ENCODE measurements at regions not wholly inside any gene's neighbourhood (a gene's known extent, or its start where the extent isn't known, plus 50 kb on each side); places are given as distances from the start of the nearest gene placed in this dataset.

DNA sequence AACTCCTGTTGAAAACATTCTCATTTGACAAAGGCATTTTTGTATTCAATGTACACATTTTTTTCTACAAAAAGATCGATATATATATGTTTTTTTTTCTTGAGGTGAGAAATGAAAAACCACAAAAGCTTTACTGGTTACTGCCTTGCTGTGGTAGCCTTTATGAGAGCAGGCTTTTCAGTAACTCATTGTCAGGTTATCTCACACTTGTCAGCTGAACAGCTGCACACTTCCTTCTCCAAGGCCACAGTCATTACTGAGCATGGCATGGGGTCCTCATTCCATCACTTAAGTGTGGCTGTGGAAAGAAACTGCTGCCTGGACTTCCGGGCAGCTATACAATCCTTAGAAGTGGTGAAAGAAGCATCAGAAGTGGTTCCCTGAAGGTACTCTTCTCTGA is 169.3 kb upstream of the ZP4 start:
- in situ Hi-C loops (cut with MboI; ENCODE audit: low sequenced_read_pairs, unreplicated experiment), result no loop called here
- DNase-seq (ENCODE audit: low spot score), result no peak
- TF ChIP-seq, protein P1, sequence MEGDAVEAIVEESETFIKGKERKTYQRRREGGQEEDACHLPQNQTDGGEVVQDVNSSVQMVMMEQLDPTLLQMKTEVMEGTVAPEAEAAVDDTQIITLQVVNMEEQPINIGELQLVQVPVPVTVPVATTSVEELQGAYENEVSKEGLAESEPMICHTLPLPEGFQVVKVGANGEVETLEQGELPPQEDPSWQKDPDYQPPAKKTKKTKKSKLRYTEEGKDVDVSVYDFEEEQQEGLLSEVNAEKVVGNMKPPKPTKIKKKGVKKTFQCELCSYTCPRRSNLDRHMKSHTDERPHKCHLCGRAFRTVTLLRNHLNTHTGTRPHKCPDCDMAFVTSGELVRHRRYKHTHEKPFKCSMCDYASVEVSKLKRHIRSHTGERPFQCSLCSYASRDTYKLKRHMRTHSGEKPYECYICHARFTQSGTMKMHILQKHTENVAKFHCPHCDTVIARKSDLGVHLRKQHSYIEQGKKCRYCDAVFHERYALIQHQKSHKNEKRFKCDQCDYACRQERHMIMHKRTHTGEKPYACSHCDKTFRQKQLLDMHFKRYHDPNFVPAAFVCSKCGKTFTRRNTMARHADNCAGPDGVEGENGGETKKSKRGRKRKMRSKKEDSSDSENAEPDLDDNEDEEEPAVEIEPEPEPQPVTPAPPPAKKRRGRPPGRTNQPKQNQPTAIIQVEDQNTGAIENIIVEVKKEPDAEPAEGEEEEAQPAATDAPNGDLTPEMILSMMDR (IDR thresholded peaks at IDR 0.05; ENCODE audit: borderline replicate concordance, control extremely low read depth, extremely low read depth, insufficient read depth, missing control alignments), result no peak

DNA sequence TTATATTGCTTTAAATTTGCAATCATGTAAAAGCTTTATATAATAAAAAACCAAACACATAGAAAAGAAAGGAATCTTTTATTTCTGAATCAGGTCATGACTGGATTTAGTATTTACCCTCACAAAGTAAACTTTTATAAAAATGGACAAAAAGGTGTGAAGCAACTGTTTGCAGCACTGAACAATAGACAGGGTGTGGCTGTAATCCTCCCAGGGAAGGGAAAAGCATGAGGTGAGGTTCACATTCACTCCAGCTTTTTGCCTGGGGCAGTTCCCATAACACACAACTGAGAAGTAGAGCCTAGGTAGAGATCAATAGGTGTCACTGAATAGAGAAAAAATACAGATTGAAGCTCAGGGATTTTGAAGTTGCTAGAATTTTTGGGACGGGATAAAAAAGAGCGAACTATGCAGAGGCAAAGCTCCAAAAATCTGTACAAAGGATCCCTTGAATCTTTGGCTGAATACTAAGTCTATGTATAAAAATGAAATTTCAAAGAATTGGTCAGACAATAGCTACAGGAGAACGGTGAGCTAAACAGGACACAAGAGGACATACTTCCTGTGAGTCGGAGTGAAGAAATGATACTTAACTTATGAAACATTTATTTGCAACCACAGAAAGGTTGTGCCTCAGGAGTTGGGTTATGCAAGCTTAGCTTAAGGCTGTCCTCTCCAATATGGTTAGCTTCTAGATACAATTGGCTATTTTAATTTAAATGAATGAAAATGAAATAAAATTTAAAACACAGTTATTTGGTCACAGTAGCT is 162.0 kb upstream of the ZP4 start:
- DNase-seq (ENCODE audit: low spot score), result no peak
- TF ChIP-seq, protein P1 (IDR thresholded peaks at IDR 0.05; ENCODE audit: borderline replicate concordance, control extremely low read depth, extremely low read depth, insufficient read depth, missing control alignments), result no peak
- in situ Hi-C loops (cut with MboI; ENCODE audit: low sequenced_read_pairs, unreplicated experiment), result no loop called here

DNA sequence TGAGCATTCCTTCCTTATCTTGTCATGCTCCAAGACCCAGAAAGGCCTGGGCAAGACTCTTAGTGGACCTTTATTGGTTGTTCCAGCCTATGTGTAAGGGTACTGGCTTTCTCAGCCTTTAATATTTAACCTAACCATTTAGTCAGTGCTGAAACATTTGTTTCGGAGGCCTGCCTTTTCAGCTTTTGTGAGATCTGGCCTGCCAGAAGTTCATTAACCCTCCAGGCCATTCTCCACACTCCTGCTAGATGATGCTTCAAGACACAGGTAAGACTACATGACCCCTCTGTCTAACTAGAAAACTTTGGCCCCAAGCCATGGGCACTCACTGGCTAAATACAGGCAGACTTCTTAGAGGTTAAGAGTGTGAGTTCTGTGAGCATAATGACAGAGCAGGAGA is 138.4 kb upstream of the ZP4 start:
- DNase-seq (ENCODE audit: low spot score), result no peak
- TF ChIP-seq, protein P1 (IDR thresholded peaks at IDR 0.05; ENCODE audit: borderline replicate concordance, control extremely low read depth, extremely low read depth, insufficient read depth, missing control alignments), result no peak
- in situ Hi-C loops (cut with MboI; ENCODE audit: low sequenced_read_pairs, unreplicated experiment), result no loop called here

DNA sequence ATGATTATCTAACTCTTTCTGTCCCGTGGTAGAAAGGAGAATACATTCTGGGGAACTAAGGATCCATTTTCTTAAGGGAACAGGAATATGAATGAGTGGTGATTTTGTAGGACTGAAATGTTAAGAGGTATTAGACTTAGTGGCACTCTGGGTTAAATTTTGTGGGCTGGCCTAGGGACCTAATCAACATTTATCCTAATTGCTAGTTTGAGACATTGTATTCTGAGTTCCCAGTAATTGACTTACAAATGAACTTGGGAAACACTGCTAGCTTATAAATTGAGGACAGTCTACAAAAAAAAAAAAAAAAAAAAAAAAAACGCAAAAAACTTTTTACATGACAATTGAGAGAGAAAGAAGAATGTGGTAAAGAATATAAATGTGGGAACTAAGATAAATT is 136.6 kb upstream of the ZP4 start:
- in situ Hi-C loops (cut with MboI; ENCODE audit: low sequenced_read_pairs, unreplicated experiment), result no loop called here
- TF ChIP-seq, protein P1 (IDR thresholded peaks at IDR 0.05; ENCODE audit: borderline replicate concordance, control extremely low read depth, extremely low read depth, insufficient read depth, missing control alignments), result no peak
- DNase-seq (ENCODE audit: low spot score), result no peak

DNA sequence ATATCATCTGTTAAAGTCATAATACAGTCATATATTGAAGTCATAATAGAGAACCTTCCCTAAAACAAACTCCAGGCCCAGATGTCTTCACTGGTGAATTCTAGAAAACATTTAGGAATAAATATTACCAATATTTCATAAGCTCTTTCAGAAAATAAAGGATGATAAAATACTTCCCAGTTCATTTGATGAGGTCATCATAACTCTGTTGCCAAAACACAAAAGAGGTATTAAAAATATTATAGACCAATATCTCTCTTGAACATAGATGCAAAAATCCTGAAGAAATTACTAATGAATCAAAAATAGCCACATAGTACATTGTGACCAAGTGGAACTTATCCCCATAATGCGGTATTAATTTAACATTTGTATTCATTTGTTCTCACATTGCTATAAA is 132.4 kb upstream of the ZP4 start:
- no peak for DNase-seq (ENCODE audit: low spot score)
- in situ Hi-C loops (cut with MboI; ENCODE audit: low sequenced_read_pairs, unreplicated experiment), result no loop called here
- TF ChIP-seq, protein P1 (IDR thresholded peaks at IDR 0.05; ENCODE audit: borderline replicate concordance, control extremely low read depth, extremely low read depth, insufficient read depth, missing control alignments), result no peak

DNA sequence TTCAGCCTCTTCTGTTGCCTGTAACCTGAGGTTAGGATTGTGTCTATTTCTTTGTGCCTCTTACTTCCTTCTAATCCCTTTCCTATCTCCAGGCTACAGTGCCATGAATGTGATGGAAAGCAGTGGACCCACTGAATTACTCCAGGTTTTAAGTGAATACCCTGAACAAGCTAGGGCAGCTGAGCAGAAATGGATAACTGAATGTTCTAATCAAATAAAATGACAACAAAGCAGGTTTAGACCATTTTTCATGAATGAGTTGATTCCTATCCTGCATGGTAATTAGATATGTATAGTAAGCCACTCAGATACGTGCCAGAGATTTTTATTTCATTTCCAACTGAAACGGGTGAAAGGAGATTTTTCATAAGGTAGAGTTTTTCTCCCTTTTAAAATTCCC is 127.5 kb upstream of the ZP4 start:
- DNase-seq (ENCODE audit: low spot score), result no peak
- TF ChIP-seq, protein P1 (IDR thresholded peaks at IDR 0.05; ENCODE audit: borderline replicate concordance, control extremely low read depth, extremely low read depth, insufficient read depth, missing control alignments), result no peak
- in situ Hi-C loops (cut with MboI; ENCODE audit: low sequenced_read_pairs, unreplicated experiment), result no loop called here

Measured in GM13976 (cell line).